ENCODE measurements at regions not wholly inside any gene's neighbourhood (a gene's known extent, or its start where the extent isn't known, plus 50 kb on each side); places are given as distances from the start of the nearest gene placed in this dataset.

DNA sequence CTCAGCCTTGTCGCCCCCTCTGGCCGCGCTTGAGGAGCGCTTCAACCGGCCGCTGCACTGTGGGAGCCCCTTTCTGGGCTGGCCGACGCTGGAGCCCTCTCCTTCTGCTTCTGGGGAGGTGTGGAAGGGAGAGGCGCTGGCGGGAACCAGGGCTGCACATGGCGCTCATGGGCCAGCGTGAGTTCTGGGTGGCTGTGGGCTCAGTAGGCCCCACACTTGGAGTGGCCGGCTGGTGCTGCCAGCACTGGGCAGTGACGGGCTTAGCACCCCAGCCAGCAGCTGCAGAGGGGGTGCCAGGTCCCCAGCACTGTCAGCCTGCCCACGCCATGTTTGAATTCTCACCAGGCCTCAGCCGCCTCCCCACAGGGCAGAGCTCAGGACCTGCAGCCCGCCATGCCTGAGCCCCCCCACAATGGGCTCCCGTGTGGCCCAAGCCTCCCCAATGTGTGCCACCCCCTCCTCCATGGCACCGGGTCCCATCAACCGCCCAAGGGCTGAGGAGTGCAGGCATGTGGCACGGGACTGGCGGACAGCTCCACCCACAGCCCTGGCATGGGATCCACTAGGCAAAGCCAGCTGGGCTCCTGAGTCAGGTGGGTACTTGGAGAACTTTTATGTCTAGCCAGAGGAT lies 615.2 kb downstream of the TRIML1 start:
- Histone ChIP-seq H2BK5ac (ENCODE audit: low read depth, low read length, poor library complexity, severe bottlenecking) (no peak overlapping the region), H3K27me3 (ENCODE audit: control insufficient read depth, insufficient read depth, low read length) (no peaks in the 10 kb centered on the region), H3K23ac (ENCODE audit: low read depth, low read length) (no peak overlapping the region), H3K36me3 (ENCODE audit: control insufficient read depth, insufficient read depth, low read length) (no peaks in the 10 kb centered on the region), H4K5ac (ENCODE audit: low read depth, low read length) (no peak overlapping the region), H2BK120ac (ENCODE audit: low read depth, low read length) (no peak overlapping the region), H2BK20ac (ENCODE audit: low read depth, low read length) (no peak overlapping the region), H3K4me2 (ENCODE audit: low read depth, low read length) (no peak overlapping the region), H3K27ac (ENCODE audit: insufficient read depth, low read length) (no peak overlapping the region), H3K4ac (ENCODE audit: low read depth, low read length) (no peak overlapping the region), H4K91ac (ENCODE audit: insufficient read depth, low read depth, low read length) (no peak overlapping the region), H4K8ac (ENCODE audit: low read depth in 2 of 2, low read length in 2 of 2) (no peak overlapping the region), H3K9ac (ENCODE audit: low read depth, low read length) (no peak overlapping the region), H3K9me1 (ENCODE audit: insufficient read depth, low read length) (no peaks in the 10 kb centered on the region), H2AK9ac (replicated peaks; ENCODE audit: low read depth, low read length, poor library complexity) (no peak overlapping the region), H3K4me3 (ENCODE audit: insufficient read depth, low read depth, low read length) (no peak overlapping the region), H3K4me1 (ENCODE audit: control insufficient read depth, insufficient read depth, low read length) (no peaks in the 10 kb centered on the region), H2BK15ac (ENCODE audit: low read depth, low read length) (no peak overlapping the region), H3K18ac (ENCODE audit: low read depth, low read length) (no peak overlapping the region), H4K20me1 (ENCODE audit: insufficient read depth, low read length) (no peaks in the 10 kb centered on the region), H3K9me3 (ENCODE audit: control insufficient read depth, insufficient read depth, low read length) (peaks cover 3% of the 10 kb centered on the region; the same call in 1 of the 2 replicates), H2AFZ (replicated peaks; ENCODE audit: low read length, poor library complexity) (no peak overlapping the region), H3K14ac (replicated peaks; ENCODE audit: low read depth, low read length) (no peak overlapping the region), H3K79me1 (ENCODE audit: low read depth in 1 of 2, low read length in 2 of 2) (no peaks in the 10 kb centered on the region), H3K56ac (ENCODE audit: extremely low read depth, insufficient read depth, low read length) (no peak overlapping the region), H2AK5ac (ENCODE audit: low read depth, low read length) (no peak overlapping the region)
- CTCF ChIA-PET = no interaction called here
- TF ChIP-seq, protein P1, sequence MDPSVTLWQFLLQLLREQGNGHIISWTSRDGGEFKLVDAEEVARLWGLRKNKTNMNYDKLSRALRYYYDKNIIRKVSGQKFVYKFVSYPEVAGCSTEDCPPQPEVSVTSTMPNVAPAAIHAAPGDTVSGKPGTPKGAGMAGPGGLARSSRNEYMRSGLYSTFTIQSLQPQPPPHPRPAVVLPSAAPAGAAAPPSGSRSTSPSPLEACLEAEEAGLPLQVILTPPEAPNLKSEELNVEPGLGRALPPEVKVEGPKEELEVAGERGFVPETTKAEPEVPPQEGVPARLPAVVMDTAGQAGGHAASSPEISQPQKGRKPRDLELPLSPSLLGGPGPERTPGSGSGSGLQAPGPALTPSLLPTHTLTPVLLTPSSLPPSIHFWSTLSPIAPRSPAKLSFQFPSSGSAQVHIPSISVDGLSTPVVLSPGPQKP (IDR thresholded peaks at IDR 0.05; ENCODE audit: borderline replicate concordance, low read depth, low read length) = no peak
- no peak for TF ChIP-seq MXI1 (IDR thresholded peaks at IDR 0.05; ENCODE audit: borderline replicate concordance, low read depth, low read length)
- TF ChIP-seq CHD1 (IDR thresholded peaks at IDR 0.05; ENCODE audit: low read depth, low read length) = no peak
- TF ChIP-seq CTCF (conservative IDR thresholded peaks at IDR 0.05; ENCODE audit: low read depth, low read length) = no peak
- TF ChIP-seq SMC3 (IDR thresholded peaks at IDR 0.05; ENCODE audit: low read depth, low read length) = no peak
- no peak for TF ChIP-seq RFX5 (IDR thresholded peaks at IDR 0.05; ENCODE audit: low read depth, low read length)
- TF ChIP-seq USF2 (IDR thresholded peaks at IDR 0.05; ENCODE audit: low read depth, low read length) = no peak
- TF ChIP-seq BHLHE40 (IDR thresholded peaks at IDR 0.05; ENCODE audit: low read depth, low read length) = no peak
- WGBS, 2 experiments (ENCODE audit: extremely low coverage in 2 of 2, insufficient read length in 1 of 2) = 100% methylated on average over 4 of the region's 22 CpGs; no CpG with 5 or more reads in 1 of the 2 experiments
- BruUV-seq (replicated peaks) = no TSS peak
- in situ Hi-C loops (cut with MboI; ENCODE audit: low sequenced_read_pairs) (no loop called here), intact Hi-C loops (cut with micrococcal nuclease) (no loop called here), dilution Hi-C loops (cut with HindIII; ENCODE audit: low sequenced_read_pairs, unreplicated experiment) (no loop called here)
- DNase-seq (no peak), ATAC-seq (ENCODE audit: low read depth) (no peak)
- POLR2A ChIA-PET (ENCODE audit: unreplicated experiment) = no interaction called here

Measured in IMR-90 (cell line).